ENCODE measurements at regions not wholly inside any gene's neighbourhood (a gene's known extent, or its start where the extent isn't known, plus 50 kb on each side); places are given as distances from the start of the nearest gene placed in this dataset.
"Not testable (repeated sequence)": the region's sequence is repeated elsewhere in the genome, so short reads cannot be mapped to it uniquely, and the experiment has no call there.

DNA sequence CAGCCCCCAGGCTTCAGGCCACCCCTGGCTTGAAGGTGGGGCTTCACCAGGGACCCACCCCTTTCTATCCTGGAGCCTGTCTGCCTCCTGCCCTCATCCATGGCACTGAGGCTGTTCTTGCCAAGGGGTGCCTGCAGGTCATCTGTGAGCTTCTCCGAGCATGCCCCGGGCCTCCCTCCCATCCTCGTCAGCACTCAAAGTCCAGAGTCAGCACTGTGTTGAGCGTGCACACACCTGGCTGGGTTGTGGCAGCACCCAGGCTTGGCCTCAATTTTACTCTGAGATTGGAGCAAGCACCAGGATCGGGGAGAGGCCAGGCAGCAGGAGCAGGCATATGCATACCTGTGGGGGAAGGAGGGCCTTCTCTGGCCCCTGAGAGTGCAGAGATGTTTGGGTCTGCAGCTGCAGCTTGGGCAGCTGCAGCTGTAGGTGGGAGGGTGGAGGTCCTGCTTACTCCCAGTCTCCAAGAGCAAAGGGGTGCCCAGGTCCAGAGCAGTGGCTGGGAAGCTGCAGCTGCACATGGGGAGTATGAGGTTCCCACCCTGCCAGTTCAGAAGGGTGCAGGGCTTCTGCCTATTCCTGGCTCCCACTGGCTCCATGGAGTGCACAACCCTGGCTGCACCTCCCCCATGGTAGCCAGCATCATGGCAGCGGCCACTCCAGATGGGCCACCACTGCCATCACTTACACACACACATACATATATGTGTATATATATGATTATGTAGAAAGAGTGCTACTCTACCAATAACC is 488.7 kb downstream of the JRKL start:
- Histone ChIP-seq H2AFZ (no peak overlapping the region), H3K9me3 (ENCODE audit: insufficient read depth, low read depth) (no peaks in the 10 kb centered on the region), H3K27ac (no peak overlapping the region), H3K79me2 (ENCODE audit: low read depth) (no peaks in the 10 kb centered on the region), H3F3A (ENCODE audit: insufficient read depth, low read depth) (no peaks in the 10 kb centered on the region), H3K4me1 (replicated peaks; ENCODE audit: insufficient read depth) (no peaks in the 10 kb centered on the region), H3K9me2 (ENCODE audit: insufficient read depth) (no peaks in the 10 kb centered on the region), H3K27me3 (ENCODE audit: insufficient read depth, low read depth) (no peaks in the 10 kb centered on the region), H3K4me3 (no peak overlapping the region), H4K20me1 (ENCODE audit: insufficient read depth) (no peaks in the 10 kb centered on the region), H3K4me2 (no peak overlapping the region), H3K36me3 (ENCODE audit: low read depth) (no peaks in the 10 kb centered on the region)
- no peak for TF ChIP-seq CTCF (conservative IDR thresholded peaks at IDR 0.05)
- TF ChIP-seq EZH2 (IDR thresholded peaks at IDR 0.05; ENCODE audit: low read depth) = no peak
- BruUV-seq (replicated peaks) = no TSS peak
- CTCF ChIA-PET = no interaction called here
- POLR2A ChIA-PET (ENCODE audit: unreplicated experiment) = no interaction called here
- intact Hi-C loops (cut with micrococcal nuclease; ENCODE audit: unreplicated experiment) = no loop called here
- no peak for DNase-seq

DNA sequence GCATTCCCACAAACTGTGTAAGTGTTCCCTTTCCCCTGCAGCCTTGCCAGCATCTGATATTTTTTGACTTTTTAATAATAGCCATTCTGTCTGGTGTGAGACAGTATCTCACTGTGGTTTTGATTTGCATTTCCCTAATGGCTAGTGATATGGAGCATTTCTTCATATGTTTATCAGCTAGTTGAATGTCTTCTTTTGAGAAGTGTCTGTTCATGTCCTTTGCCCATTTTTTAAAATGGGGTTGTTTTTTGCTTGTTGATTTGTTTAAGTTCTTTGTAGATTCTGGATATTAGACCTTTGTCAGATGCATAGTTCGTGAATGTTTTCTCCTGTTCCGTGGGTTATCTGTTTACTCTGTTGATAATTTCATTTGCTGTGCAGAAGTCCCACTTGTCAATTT is 492.8 kb downstream of the JRKL start:
- H3K36me3 ChIP-seq (ENCODE audit: low read depth); DNase-seq; H4K20me1 ChIP-seq (ENCODE audit: insufficient read depth); H3K4me2 ChIP-seq; H2AFZ ChIP-seq; intact Hi-C loops (cut with micrococcal nuclease; ENCODE audit: unreplicated experiment); H3K27me3 ChIP-seq (ENCODE audit: insufficient read depth, low read depth); BruUV-seq (replicated peaks); H3K9me3 ChIP-seq (ENCODE audit: insufficient read depth, low read depth); H3K4me3 ChIP-seq; H3K9me2 ChIP-seq (ENCODE audit: insufficient read depth); H3K27ac ChIP-seq; H3K4me1 ChIP-seq (replicated peaks; ENCODE audit: insufficient read depth); H3F3A ChIP-seq (ENCODE audit: insufficient read depth, low read depth); POLR2A ChIA-PET (ENCODE audit: unreplicated experiment); H3K79me2 ChIP-seq (ENCODE audit: low read depth); CTCF ChIA-PET: not testable (repeated sequence)

DNA sequence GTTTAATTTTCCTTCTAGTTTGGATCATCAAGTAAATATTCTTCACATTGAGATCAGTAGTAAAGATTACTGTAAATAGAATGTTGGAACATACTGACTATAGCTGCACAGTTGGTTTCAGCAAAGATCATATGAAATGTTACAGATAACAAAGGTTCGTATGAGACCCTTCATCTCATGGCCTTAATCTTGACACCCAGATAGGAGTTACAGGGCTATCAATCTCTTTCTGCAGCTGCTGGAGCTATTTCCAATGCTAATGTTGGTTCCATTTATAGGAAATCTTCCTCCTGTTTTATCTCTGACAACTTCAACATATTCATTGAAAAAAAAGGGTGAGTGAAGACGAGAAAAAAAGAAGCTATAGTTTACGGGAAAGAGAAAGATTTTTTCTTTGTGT is 495.6 kb downstream of the JRKL start:
- Histone ChIP-seq H3K4me3 (no peak overlapping the region), H4K20me1 (ENCODE audit: insufficient read depth) (no peaks in the 10 kb centered on the region), H3K4me1 (replicated peaks; ENCODE audit: insufficient read depth) (no peaks in the 10 kb centered on the region), H3K4me2 (no peak overlapping the region), H3K79me2 (ENCODE audit: low read depth) (no peaks in the 10 kb centered on the region), H3F3A (ENCODE audit: insufficient read depth, low read depth) (no peaks in the 10 kb centered on the region), H3K9me2 (ENCODE audit: insufficient read depth) (no peaks in the 10 kb centered on the region), H3K27me3 (ENCODE audit: insufficient read depth, low read depth) (no peaks in the 10 kb centered on the region), H2AFZ (no peak overlapping the region), H3K36me3 (ENCODE audit: low read depth) (no peaks in the 10 kb centered on the region), H3K27ac (no peak overlapping the region), H3K9me3 (ENCODE audit: insufficient read depth, low read depth) (no peaks in the 10 kb centered on the region)
- POLR2A ChIA-PET (ENCODE audit: unreplicated experiment) = no interaction called here
- no TSS peak for BruUV-seq (replicated peaks)
- no peak for DNase-seq
- intact Hi-C loops (cut with micrococcal nuclease; ENCODE audit: unreplicated experiment) = no loop called here
- TF ChIP-seq EZH2 (IDR thresholded peaks at IDR 0.05; ENCODE audit: low read depth) (no peak), CTCF (conservative IDR thresholded peaks at IDR 0.05) (no peak)
- CTCF ChIA-PET = no interaction called here

- TF ChIP-seq CTCF (conservative IDR thresholded peaks at IDR 0.05) (no peak), EZH2 (IDR thresholded peaks at IDR 0.05; ENCODE audit: low read depth) (no peak)
Observed at GRCh38 chr11:96885912-96886311, 496.1 kb downstream of the JRKL start.

More at GRCh38 chr11:96885912-96886311, 496.1 kb downstream of the JRKL start:
- intact Hi-C loops (cut with micrococcal nuclease; ENCODE audit: unreplicated experiment) = no loop called here
- no peaks in the 10 kb centered on the region for H3F3A ChIP-seq (ENCODE audit: insufficient read depth, low read depth)
- no peak overlapping the region for H3K27ac ChIP-seq
- no peaks in the 10 kb centered on the region for H4K20me1 ChIP-seq (ENCODE audit: insufficient read depth)
- POLR2A ChIA-PET (ENCODE audit: unreplicated experiment) = no interaction called here
- H3K4me2 ChIP-seq = no peak overlapping the region
- no TSS peak for BruUV-seq (replicated peaks)
- DNase-seq = no peak
- H3K36me3 ChIP-seq (ENCODE audit: low read depth) = no peaks in the 10 kb centered on the region
- H3K4me1 ChIP-seq (replicated peaks; ENCODE audit: insufficient read depth) = no peaks in the 10 kb centered on the region
- H3K79me2 ChIP-seq (ENCODE audit: low read depth) = no peaks in the 10 kb centered on the region
- no peaks in the 10 kb centered on the region for H3K27me3 ChIP-seq (ENCODE audit: insufficient read depth, low read depth)
- no peaks in the 10 kb centered on the region for H3K9me2 ChIP-seq (ENCODE audit: insufficient read depth)
- CTCF ChIA-PET = no interaction called here
- H2AFZ ChIP-seq = no peak overlapping the region
- H3K4me3 ChIP-seq = no peak overlapping the region
- H3K9me3 ChIP-seq (ENCODE audit: insufficient read depth, low read depth) = no peaks in the 10 kb centered on the region

Measured in PC-9 (cell line).